ENCODE measurements at regions not wholly inside any gene's neighbourhood (a gene's known extent, or its start where the extent isn't known, plus 50 kb on each side); places are given as distances from the start of the nearest gene placed in this dataset.

DNA sequence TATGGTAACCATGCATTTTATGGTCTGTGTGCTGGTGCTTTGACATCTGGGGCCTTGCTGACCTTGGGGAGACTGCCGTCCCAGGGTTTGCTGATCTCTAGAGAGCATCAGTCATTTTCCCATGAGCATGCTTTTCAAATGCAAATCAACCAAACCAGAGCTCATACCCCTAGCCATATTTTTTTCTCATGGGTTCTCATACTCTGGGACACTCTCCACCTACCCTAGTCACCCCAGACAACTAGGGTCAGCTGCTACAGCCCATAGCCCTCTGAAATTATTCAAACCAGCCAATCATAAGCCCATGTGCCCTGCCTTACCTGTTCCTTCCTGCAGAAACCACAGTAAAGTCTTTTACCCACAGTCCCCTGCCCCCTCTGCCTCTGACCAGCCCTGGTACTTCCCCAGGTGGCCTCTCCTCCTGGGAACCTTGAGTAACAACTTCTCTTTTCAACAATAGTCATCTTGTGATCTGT, 132.0 kb downstream of the MAP3K21 start:
- TF ChIP-seq, protein P1, sequence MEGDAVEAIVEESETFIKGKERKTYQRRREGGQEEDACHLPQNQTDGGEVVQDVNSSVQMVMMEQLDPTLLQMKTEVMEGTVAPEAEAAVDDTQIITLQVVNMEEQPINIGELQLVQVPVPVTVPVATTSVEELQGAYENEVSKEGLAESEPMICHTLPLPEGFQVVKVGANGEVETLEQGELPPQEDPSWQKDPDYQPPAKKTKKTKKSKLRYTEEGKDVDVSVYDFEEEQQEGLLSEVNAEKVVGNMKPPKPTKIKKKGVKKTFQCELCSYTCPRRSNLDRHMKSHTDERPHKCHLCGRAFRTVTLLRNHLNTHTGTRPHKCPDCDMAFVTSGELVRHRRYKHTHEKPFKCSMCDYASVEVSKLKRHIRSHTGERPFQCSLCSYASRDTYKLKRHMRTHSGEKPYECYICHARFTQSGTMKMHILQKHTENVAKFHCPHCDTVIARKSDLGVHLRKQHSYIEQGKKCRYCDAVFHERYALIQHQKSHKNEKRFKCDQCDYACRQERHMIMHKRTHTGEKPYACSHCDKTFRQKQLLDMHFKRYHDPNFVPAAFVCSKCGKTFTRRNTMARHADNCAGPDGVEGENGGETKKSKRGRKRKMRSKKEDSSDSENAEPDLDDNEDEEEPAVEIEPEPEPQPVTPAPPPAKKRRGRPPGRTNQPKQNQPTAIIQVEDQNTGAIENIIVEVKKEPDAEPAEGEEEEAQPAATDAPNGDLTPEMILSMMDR (IDR thresholded peaks at IDR 0.05), result no peak
- no peak for TF ChIP-seq EP300 (IDR thresholded peaks at IDR 0.05)
